ENCODE measurements at regions not wholly inside any gene's neighbourhood (a gene's known extent, or its start where the extent isn't known, plus 50 kb on each side); places are given as distances from the start of the nearest gene placed in this dataset.
"Not testable (repeated sequence)": the region's sequence is repeated elsewhere in the genome, so short reads cannot be mapped to it uniquely, and the experiment has no call there.

DNA sequence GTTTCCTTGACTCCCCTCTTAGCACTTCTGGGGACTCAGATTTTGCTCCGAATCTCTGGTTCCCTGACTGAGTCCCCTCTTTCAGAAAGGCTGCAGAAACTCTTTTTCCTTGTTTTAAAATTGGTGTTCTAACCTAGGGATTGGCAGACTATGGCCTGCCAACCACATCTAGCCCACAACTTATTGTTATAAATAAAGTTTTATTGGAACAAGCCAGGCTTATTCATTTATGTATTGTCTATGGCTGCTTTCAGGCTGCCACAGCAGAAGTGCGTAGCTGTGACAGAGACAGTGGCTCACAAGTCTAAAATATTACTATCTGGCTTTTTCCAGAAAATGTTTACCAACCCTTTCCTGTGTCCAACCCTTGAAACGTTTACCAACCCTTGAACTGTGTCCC is 81.7 kb downstream of the IER5 start:
- intact Hi-C loops (cut with micrococcal nuclease), result no loop called here

DNA sequence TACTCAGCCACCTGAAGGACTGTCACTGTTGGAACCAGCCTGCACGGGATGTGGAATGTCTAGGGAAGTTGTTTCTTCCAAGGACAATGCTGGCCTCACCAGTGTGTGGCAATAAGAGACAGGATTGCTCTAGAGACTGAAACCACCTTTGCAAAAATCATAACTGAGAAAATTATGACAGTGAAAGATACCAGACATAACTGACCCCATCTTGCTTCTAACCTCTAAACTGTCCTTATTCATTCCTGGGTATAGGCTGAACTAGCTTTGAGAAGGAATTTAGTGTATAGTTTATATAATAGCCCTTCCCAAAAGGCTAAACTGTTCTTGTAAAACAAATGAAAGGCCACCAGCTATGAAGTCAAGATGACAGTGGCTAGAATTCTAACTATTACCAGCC is 83.6 kb downstream of the IER5 start:
- intact Hi-C loops (cut with micrococcal nuclease), result no loop called here

DNA sequence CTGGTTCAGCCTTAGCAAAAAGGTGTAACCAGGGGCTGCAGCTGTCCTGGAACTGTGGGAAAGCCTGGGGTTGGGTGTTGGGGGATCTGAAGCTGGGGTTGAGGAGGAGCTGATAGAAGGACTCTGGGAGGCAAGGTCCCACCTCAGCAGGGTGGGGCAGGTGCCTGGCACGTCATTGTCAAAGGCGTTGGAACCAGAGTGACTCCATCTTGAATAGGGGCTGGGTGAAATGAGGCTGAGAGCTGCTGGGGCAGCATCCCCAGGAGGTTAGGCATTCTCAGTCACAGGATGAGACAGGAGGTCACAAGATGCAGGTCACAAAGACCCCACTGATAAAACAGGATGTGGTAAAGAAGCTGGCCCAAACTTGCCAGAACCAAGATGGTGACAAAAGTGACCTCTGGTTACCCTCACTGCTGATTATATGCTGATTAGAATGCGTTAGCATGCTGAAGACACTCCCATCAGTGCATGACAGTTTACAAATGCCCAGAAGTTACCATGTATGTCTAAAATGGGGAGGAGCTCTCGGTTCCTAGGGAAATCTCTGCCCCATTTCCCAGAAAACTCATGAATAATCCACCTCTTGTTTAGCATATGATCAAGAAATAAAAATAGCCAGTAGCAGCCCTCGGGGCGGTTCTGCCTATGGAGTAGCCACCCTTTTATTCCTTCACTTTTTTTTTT is 85.4 kb downstream of the IER5 start:
- intact Hi-C loops (cut with micrococcal nuclease), result no loop called here

DNA sequence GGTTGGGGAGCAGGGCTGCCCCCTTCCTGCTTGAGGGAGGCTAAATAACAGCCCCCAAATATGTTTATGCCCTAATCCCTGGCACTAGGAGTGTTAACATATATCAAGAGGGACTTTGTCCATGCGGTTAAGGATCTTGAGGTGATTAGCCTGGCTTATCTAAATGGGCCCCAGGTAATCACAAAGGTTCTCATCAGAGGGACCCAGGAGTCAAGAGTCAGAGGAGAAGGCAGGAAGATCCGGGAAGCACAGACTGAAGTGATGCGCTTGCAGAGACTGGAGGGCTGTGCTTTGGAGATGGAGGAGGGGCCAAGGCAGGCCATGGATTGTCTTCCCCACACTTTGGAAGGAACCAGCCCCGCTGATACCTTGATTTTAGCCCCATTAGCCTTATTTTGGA is 86.4 kb downstream of the IER5 start:
- intact Hi-C loops (cut with micrococcal nuclease), result no loop called here

DNA sequence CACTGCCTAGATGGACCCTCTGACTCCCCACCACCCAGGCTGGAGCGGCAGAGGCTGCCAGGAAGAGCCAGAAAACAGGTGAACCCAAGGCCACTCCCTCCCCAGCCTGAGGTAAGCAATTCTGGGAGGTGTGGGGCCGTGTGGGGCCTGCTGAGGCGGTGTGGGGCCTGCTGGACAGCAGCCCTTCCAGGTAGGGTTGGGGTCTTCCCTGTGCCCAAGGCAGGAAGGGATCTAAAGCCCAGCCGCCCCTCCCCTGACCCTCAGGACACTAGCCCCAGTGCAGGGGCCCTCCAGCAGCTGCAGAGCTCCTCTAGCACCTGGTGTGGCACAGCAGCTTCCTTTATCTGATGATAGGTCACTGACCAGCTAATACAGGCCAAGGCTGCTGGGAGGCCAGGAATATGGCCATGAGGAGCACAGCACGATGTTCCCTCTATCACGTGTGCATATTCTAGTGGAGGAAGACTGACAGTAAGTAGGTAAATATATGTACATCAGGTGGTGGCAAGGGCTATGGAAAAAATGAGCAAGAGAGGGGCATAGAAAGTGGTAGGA is 86.9 kb downstream of the IER5 start:
- intact Hi-C loops (cut with micrococcal nuclease), result no loop called here

DNA sequence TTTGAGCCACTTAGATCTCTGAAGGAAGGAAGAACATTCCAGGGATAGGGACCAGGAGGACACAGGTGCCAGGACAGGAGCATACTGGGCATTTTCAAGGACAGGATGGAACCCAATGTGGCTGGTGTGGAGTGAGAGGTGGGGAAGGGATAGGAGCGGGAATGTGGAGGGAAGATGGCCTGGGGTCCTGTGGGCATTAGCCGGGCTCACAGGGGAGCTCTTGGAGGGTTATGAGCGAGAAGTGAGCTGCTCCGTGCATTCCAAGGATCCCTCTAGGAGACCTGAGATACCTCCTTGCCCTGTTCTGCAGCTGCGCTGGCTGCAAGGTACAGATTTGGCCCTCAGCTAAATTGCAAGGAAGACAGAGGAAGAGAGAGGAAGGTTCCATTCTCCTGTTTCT is 87.5 kb downstream of the IER5 start:
- intact Hi-C loops (cut with micrococcal nuclease), result no loop called here

DNA sequence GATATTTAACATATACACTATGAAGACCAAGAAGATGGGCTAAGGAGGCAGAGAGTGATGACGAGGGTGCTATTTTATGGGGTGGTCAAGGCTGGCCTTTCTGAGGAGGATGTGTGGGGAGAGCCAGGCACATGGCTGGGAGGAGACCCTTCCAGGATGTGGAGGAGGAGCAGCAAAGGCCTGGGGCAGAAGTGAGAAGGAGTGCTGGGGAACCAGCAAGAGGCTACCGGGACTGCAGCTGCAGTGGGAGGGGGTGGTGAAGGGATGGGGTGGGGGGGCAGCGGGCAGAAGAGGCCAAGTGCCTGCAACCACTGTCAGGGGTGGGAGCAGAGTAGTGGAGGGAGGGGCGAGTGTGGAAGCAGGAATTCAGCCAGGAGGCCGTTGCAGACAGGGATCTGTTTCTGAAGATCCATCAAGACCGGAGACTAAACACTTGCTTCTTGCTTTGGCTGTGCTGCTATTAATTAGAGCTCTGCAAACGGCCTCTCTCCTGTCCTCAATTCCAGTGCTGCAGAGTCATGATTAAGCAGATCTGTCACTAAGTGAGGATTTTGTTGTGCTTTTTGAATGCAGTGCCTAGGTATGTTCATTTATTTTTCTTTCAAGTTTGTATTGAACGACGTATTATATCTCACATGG is 89.9 kb downstream of the IER5 start:
- intact Hi-C loops (cut with micrococcal nuclease), result no loop called here

DNA sequence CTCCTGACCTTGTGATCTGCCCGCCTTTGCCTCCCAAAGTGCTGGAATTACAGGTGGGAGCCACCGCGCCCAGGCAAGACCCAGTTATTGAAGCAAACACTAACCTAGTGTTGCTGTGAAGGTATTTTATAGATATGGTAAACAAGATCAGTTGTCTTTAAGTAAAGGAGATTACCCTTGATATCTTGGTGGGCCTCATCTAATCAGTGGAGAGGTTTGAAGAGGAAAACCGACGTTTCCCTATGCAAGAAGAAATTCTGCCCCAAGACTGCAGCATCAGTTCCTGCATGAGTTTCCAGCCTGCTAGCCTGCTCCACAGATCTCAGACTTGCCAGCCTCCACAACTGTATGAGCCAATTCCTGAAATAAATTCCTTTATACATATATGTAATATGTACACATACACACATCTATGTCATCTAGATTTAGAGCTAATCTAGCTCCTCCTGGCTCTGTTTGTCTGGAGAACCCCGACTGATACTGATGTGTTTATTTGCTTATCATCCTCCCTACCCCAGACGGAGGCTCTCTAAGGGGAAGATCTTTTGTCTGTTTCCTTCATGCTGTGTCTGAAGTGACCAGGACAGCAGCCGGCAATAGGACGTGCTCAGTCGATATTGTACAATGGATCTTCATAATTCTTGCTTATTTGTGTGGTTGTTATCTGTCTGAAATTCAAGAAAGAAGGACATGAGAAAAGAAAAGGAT is 90.9 kb downstream of the IER5 start:
- intact Hi-C loops (cut with micrococcal nuclease), result no loop called here

DNA sequence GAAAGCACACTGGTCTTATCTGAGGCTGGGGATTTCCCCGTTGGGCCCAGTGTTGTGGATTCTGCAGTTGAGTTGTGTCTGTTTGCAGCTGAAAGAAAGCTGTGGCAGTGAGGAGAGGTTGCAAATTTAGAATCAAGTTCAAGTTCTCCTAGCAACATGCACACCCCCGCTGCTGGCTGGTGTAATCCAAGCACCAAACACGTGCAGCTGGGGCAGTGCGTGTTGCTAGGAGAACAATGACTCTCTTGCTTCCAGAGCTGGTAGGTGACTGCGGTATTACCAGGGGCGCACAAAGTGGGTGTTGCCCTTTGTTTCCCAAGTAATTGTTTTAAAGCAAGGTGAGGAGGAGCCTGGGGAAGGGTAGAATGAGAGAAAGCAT is 91.5 kb downstream of the IER5 start:
- intact Hi-C loops (cut with micrococcal nuclease), result no loop called here

DNA sequence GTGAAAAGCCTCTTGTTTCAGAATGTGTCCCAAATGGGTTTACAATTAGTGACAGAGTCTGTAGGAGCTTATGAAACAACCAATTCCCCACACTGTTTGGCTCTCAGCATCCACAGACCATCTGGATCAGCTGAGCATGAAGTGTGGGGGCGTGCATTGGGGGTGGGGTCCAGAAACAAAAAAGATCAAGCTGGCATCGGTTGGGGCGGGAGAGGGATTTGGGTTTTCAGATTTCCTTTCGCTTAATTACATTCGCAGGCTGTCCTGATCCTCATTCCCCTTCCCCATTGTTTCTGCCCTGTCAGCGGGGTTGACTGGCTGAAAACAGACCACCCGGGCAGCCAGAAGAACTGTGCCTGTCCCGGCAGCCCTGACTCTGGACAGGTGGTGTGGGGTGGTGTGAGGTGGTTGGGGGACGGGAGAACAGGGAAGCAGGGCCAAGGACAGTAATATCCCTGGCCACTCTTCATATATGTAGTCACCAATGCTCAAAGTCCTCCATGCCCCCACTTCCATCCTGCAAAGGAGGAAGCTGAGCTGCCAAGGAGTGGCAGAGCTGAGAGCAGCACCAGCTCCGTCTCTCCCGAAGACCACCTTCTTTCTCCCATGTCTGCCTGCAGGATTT is 92.0 kb downstream of the IER5 start:
- intact Hi-C loops (cut with micrococcal nuclease), result no loop called here

DNA sequence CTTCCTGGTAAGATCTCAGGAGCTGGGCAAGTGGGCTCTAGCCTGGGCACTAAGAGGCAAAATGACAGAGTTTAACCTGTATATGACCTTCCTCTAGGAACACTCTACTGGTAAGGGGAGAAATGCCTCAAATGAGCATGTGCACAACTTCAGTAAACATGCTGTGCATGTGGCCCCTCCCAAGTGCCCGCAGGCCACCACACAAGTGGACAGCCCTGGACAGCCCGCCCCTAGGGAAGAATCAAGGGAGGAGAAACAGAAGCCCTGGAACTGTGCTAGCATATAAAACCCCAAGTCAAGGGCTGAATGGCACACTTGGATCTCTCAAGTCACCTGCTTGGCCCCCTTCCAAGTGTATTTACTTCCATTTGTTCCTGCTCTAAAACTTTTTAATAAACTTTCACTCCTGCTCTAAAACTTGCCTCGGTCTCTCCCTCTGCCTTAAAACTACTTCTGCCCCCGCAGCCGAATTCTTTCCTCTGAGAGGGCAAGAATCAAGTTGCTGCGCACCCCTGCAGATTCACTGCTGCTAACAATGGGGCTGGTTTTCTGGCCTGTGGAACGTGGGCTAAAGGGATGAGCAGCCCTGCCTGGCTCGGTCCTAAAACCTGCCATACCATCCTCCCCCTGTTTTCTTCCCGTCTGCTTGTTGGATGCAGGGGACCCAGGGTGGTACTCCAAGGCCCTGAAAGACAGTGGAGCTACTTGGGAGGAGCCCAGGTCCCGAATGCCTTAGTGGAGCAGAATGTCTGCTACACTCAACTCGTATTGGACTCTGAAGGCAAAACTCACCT is 93.5 kb downstream of the IER5 start:
- intact Hi-C loops (cut with micrococcal nuclease), result no loop called here

DNA sequence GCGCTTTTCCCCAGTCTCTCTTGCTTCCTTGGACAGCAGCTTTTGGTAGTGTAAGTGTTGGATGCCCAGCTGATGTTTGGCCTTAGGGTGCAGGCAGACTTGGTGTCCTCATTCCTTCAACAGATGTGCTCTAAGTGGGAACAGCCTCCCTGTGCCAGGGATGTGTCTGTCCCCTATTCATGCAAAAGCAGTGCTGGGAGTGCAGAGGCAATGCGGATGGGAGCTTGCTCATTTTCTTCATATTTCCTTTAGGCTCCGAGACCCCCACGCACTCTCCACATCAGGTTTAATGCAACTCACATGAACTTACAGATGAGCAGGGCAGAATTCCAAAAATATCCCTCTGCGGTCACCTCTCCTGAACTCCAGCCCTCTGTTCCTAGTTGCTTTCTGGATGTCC is 96.1 kb downstream of the IER5 start:
- intact Hi-C loops (cut with micrococcal nuclease), result no loop called here

DNA sequence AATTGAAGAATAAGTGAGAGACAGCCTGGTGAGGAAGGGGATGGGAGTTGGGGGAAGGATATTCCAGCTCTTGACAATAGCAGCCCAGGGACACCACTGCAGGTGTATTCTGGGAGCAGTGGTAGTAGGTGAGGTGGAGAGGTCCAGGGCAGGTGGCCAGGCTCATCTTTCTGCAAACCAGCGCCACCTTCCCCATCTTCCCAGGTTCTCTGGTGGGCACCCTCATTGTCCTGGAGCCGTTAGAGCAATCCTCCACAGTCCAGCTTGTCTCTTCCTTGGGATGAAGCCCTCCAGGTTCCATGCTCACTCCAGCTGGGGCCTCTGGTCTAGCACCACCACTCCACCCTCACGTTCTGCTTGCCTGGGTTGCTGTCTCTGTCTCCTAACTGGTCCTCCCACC is 97.0 kb downstream of the IER5 start:
- intact Hi-C loops (cut with micrococcal nuclease), result no loop called here

DNA sequence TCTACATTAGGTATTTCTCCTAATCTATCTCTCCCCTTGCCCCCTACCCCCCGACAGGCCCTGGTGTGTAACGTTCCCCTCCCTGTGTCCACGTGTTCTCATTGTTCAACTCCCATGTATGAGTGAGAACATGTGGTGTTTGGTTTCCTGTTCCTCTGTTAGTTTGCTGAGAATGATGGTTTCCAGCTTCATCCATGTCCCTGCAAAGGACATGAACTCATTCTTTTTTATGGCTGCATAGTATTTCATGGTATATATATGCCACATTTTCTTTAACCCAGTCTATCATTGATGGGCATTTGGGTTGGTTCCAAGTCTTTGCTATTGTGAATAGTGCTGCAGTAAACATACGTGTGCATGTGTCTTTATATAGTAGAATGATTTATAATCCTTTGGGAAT is 97.6 kb downstream of the IER5 start:
- intact Hi-C loops (cut with micrococcal nuclease), result not testable (repeated sequence)

DNA sequence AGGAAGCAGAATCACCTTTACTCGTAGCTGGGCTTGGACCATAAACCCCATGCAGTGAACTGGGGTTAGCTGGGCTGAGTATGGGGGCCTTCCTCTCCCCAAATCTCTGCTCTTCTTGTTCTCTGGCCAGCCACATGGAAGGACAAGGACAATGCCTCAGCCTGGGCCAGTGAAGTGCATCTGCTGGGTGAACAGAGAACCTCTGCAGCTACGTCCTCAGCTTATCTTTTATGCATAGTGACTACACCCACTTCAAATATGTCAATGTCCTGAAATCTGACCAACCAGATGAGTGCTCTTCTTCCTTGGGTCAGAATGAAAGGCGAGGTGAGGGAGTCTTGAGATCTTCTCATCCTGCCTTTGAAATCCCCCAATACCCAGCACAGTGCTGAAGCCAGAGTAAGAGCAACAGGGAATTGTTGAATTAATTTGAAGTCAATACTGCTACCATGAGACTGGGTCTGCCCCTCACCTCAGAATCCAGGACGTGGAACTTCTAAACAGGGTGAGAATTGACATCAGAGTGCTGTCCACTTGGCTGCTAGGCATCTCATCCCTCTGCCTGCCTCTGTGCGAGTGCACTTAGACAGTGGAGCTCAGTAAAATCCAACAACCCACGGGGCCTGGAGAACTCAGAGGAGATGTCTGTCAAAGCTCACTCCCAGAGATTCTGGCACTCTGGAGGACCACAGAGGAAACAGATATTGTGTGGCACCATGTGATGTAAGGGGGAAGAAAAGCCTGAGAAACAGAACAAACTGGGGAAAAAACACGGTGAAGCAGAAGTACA is 99.0 kb downstream of the IER5 start:
- intact Hi-C loops (cut with micrococcal nuclease), result no loop called here

DNA sequence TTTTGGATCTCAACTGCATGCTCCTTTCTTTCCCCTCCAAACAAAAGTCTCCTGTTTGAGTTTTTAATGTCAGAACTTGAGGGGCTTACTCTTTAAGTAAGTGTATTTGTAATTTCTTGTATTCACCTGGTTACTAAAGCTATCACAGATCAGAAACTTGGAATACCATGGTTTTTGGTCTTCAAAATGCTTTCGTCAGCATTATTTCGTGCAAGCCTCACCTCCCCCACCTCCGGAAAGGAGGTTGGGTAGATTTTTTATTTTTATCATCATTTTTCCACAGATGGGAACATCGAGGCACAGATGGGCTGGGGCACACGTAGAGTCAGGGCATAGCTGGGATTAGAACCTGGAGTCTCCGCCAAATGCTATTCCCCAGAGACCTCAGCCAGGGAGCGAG is 100.7 kb downstream of the IER5 start:
- intact Hi-C loops (cut with micrococcal nuclease), result no loop called here

DNA sequence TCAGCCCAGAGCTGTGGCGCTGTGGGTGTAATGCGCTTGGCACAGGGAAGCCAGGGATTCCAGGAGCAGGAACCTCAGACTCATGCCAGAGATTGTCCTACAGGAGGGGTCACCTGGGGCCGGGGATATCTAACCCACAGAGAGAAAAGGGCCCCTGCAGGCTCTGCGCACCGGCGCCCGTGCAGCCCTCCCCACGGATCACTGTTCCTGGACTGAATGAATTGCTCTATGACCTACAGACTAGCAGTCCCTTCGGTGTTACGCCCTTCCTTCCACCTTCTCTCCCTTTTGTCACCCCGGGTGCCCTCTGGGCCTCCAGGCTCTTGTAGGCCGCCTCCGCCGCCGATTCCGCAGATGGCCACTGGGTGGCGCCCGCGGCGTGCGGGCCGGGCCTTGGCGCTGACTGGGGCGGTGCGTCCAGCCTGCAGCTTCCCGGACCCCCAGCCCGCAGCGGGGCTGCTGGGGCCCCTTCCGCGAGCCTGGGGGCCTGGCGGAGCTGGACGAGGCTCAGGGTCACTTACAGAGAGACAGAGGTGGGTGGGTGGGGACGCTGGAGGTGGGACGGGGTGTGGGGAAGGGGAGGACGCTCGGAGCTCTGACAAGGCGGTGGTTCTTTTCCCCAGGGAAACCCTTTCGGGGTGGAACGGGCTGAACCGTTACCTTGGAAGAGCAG is 101.3 kb downstream of the IER5 start:
- intact Hi-C loops (cut with micrococcal nuclease), result loop anchor here (1.0 kb wide), 1 partner anchor 235 kb away; no protein-coding TSS in a partner anchor

DNA sequence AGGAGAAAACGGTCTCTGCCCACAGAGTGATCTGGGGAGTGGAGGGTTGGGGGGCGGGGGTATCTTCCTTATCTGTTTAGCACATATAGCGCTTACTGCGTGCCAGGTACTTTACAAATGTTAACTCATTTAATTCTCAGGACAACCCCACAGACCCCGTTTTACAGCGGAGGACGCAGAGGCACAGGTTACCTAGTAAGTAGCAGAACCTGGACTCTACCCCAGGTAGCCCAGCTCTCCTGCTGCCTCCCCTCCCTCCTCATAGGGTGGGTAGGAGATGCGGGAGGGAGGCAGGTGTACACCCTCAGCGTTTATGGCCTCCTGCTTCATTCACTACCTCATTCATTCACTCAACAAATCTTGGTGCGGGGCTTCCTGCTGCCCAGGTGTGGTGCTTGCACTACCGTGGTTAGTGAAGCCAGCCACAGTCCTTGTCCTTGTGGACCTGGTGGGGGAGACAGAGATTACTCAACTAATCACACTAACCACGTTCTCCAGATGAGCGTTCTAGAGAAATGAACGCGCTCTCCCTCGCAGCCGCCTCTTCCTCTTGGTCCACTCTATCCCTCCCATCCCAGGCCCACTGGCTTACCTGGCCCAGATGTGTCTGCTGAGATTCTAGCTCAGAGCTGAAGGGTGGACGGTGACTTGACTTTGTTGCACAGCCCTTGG is 102.0 kb downstream of the IER5 start:
- intact Hi-C loops (cut with micrococcal nuclease), result loop anchor here (1.0 kb wide), 1 partner anchor 235 kb away; no protein-coding TSS in a partner anchor

DNA sequence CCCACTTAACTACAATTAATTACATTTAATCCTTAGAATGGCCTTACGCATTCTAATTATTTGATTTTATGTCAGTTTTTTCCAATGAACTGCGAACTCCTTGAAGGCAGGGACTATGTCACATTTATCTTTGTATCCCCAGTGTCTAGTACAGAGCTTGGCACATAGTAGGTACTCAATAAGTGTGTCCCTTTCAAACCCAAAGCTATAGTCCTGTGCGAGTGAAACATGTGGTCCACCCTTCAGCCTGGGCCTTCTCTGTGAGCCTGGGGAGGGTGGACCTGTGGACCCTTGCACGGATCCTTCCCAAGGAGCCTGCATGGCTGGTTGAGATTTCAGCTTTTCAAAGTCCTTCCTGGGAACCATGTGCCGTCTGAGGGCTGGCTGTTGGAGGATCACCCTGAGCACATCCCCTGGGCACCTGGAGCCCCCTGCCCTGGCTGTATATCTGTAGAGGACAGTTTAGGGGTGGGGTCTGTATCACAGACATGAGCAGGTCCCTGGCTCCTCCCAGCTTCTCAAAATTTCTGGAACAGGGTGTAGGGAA is 103.1 kb downstream of the IER5 start:
- intact Hi-C loops (cut with micrococcal nuclease), result no loop called here

All from T-helper 2 cell treated with Interferon-gamma antibody and Interleukin-4, amounts not matched to agents 100 ng/mL and 5 ng/mL, for 36 hours (primary cell).